ENCODE measurements at regions not wholly inside any gene's neighbourhood (a gene's known extent, or its start where the extent isn't known, plus 50 kb on each side); places are given as distances from the start of the nearest gene placed in this dataset.

DNA sequence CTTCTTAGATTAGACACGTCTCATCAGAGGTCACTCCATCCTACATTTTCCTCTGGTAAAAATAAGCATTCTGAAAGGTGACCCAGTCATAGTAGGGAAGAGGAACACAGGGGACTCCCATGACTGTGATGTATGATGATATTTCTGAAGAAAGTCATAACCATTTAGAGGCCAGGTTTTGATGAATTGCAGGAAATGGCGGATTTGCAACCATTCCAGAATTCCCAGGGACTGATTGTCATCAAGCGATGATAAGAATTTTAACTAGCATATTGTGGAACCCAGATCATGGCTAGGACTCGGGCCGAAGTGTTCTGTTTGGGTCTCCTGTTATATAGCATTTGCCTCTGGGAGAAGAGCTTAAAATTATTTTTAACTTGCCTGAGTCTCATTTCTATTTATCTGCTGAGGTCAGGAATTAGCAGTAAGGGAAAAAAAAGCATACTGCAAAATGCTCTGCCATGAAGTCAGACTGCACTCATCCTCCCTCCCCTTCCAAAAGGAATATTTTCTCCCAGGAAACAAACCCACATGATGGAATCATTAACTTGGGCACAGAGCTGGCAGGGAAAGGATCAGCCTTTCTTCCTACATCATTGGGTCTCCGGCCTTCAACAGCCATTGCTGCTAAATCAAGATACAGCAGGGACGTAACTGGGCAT, 286.7 kb downstream of the HLX start:
- TF ChIP-seq TAF1 (IDR thresholded peaks at IDR 0.05; ENCODE audit: low read depth) (no peak), MXI1 (conservative IDR thresholded peaks at IDR 0.05; ENCODE audit: poor library complexity, severe bottlenecking) (no peak), POLR2AphosphoS5 (IDR thresholded peaks at IDR 0.05) (no peak)
- TF ChIP-seq, protein P1, sequence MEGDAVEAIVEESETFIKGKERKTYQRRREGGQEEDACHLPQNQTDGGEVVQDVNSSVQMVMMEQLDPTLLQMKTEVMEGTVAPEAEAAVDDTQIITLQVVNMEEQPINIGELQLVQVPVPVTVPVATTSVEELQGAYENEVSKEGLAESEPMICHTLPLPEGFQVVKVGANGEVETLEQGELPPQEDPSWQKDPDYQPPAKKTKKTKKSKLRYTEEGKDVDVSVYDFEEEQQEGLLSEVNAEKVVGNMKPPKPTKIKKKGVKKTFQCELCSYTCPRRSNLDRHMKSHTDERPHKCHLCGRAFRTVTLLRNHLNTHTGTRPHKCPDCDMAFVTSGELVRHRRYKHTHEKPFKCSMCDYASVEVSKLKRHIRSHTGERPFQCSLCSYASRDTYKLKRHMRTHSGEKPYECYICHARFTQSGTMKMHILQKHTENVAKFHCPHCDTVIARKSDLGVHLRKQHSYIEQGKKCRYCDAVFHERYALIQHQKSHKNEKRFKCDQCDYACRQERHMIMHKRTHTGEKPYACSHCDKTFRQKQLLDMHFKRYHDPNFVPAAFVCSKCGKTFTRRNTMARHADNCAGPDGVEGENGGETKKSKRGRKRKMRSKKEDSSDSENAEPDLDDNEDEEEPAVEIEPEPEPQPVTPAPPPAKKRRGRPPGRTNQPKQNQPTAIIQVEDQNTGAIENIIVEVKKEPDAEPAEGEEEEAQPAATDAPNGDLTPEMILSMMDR (IDR thresholded peaks at IDR 0.05; ENCODE audit: poor library complexity, severe bottlenecking), result no peak
